GM13976 (cell line): ENCODE measurements at regions not wholly inside any gene's neighbourhood (a gene's known extent, or its start where the extent isn't known, plus 50 kb on each side); places are given as distances from the start of the nearest gene placed in this dataset.

ENCODE experiments used
- DNase-seq: peaks from one replicate; pipeline ENCODE4 v3.0.0; 2012; ENCODE audit warnings: low spot score
- CTCF ChIP-seq: IDR thresholded peaks from 2 replicates; pipeline ENCODE4 v1.5.1; 2012; ENCODE audit warnings: borderline replicate concordance, mild to moderate bottlenecking; ENCODE audit not compliant: insufficient read depth; ENCODE audit errors: extremely low read depth, missing control alignments, control extremely low read depth
- in situ Hi-C: fragments of 300-500 bp; cut with MboI; formaldehyde crosslinking; loops from one replicate; pipeline ENCODE4 v1.12.0; 2022; ENCODE audit warnings: low sequenced_read_pairs, mixed read lengths, inconsistent platforms; ENCODE audit not compliant: unreplicated experiment

GRCh38 chr11:128283451-128283850, 303.9 kb downstream of the ETS1 start:
- in situ Hi-C loops = loop anchor here (10.0 to 25.0 kb wide), 2 partner anchors 109 to 554 kb away; no protein-coding TSS in a partner anchor
- TF ChIP-seq CTCF = no peak
- DNase-seq = no peak

- in situ Hi-C loops = loop anchor here (10.0 to 25.0 kb wide), 2 partner anchors 107 to 555 kb away; no protein-coding TSS in a partner anchor
- no peak for DNase-seq
- no peak for TF ChIP-seq CTCF
These were observed 305.3 kb downstream of the ETS1 start for GRCh38 chr11:128282053-128282452.

GRCh38 chr11:128279866-128280265, 307.5 kb downstream of the ETS1 start:
- no peak for TF ChIP-seq CTCF
- no peak for DNase-seq
- in situ Hi-C loops = loop anchor here (10.0 to 25.0 kb wide), 2 partner anchors 105 to 557 kb away; no protein-coding TSS in a partner anchor

- DNase-seq = no peak
- in situ Hi-C loops = no loop called here
These were observed 313.6 kb downstream of the ETS1 start for GRCh38 chr11:128273736-128274135.

GRCh38 chr11:128271401-128271800, 316.0 kb downstream of the ETS1 start:
- no peak for DNase-seq
- in situ Hi-C loops = no loop called here
- TF ChIP-seq CTCF = no peak

More at GRCh38 chr11:128273736-128274135, 313.6 kb downstream of the ETS1 start:
- TF ChIP-seq CTCF = no peak

GRCh38 chr11:128269466-128269865, 317.9 kb downstream of the ETS1 start:
- TF ChIP-seq CTCF = no peak
- no peak for DNase-seq
- in situ Hi-C loops = no loop called here
